Gastroesophageal sphincter (tissue), 4 donors: ENCODE measurements at regions not wholly inside any gene's neighbourhood (a gene's known extent, or its start where the extent isn't known, plus 50 kb on each side); places are given as distances from the start of the nearest gene placed in this dataset.

Experiments used
- ATAC-seq: fragments of 150-250 bp; one replicate; pipeline ENCODE4 v1.9.1; 2016; ENCODE audit warnings: mild to moderate bottlenecking, moderate library complexity
- H3K27ac ChIP-seq, 4 donors: fragments of 200-600 bp; sonication (generic) in 3 of 4; 1 replicate in 3 of 4; 2 replicates in 1 of 4; pipeline ENCODE4 v1.5.1; 2016 to 2019
- H3K27me3 ChIP-seq: fragments of 200-600 bp; sonication (generic); one replicate; pipeline ENCODE4 v1.5.1; 2019
- H3K36me3 ChIP-seq, 2 donors: fragments of 200-600 bp; sonication (generic); one replicate each; pipeline ENCODE4 v1.5.1; 2019; ENCODE audit warnings: control low read depth in 1 of 2
- H3K4me1 ChIP-seq, 3 donors: fragments of 200-600 bp; sonication (generic); 1 replicate in 2 of 3; 2 replicates in 1 of 3; pipeline ENCODE4 v1.5.1; 2016 to 2019; ENCODE audit warnings: control low read depth in 2 of 3
- H3K4me3 ChIP-seq, 2 donors: fragments of 200-600 bp; sonication (generic); one replicate each; pipeline ENCODE4 v1.5.1; 2019; ENCODE audit warnings: mild to moderate bottlenecking in 1 of 2, moderate library complexity in 1 of 2
- H3K9me3 ChIP-seq, 3 donors: fragments of 200-600 bp; sonication (generic); one replicate each; pipeline ENCODE4 v1.5.1; 2017 to 2019; ENCODE audit warnings: control low read depth in 2 of 3
- EP300 ChIP-seq: sonication (generic); formaldehyde crosslinking; IDR thresholded peaks from one replicate; pipeline ENCODE4 v1.6.1; 2017; ENCODE audit warnings: antibody characterized with exemption, mild to moderate bottlenecking
- POLR2A ChIP-seq, 2 donors: fragments of 450-650 bp; IDR thresholded peaks; one replicate each; pipeline ENCODE4 v1.6.1; 2017; ENCODE audit warnings: antibody characterized with exemption in 2 of 2, mild to moderate bottlenecking in 2 of 2, moderate library complexity in 1 of 2
- POLR2AphosphoS5 ChIP-seq: sonication (generic); formaldehyde crosslinking; IDR thresholded peaks from one replicate; pipeline ENCODE4 v1.6.1; 2017; ENCODE audit warnings: antibody characterized with exemption
- WGBS, 2 donors: methylation state at CpG; one replicate each; pipeline ENCODE4 v1.1.5; 2018; ENCODE audit warnings: low coverage in 1 of 2; 5-methylcytosine and 5-hydroxymethylcytosine counted together
- TF ChIP-seq, protein P1 (sequence below), 4 experiments: fragments of 200-600 bp in 2 of 4; fragments of 450-650 bp in 2 of 4; sonication (generic) in 1 of 4; IDR thresholded peaks; one replicate each; pipeline ENCODE4 v1.5.1; 2017 to 2019; ENCODE audit warnings: antibody characterized with exemption in 4 of 4, mild to moderate bottlenecking in 2 of 4, moderate library complexity in 2 of 4

DNA sequence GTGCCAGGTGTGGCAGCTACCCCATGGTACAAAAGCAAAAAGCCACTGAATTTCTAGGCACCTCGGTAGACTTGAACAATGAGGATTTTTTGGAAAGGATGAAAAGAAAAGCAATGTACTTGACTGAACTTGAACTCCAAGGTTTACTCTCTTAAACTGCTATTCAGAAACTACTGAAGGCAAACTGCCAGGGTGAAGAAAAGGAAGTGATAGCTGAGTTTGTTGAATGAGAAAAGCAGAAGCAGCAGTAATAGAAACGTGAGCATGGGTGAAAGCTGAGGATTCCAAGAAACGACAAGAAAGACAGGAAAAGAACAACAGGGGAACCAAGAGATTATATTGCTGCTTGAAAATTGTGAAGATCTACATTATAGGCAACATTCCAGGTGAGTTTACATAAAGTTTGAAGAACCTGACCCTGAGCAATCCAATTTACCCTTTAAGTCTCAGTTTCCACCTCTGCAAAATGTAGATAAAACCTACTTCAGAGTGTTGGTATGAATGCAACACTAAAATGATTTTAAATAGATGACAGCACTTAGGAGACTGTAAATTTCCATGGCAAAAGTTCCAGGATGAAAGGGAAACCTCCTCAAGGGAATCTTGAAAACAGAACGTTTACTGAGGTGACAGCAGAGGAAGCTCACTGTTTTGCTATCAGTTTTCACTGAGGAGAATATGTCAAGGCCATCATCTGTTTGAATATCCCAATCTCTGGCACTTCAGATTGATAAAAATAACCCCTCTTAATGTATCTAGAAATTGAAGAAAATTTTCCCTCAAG lies 245.8 kb downstream of the SPATA31D1 start:
- 14 to 20% methylated on average over 3 to 4 of the region's 4 CpGs for WGBS, 2 donors
- Histone ChIP-seq H3K9me3 (peaks cover 0 to 31% (median 0%) of the 10 kb centered on the region in 3 donors), H3K4me1 (no peaks in the 10 kb centered on the region), H3K27me3 (no peaks in the 10 kb centered on the region), H3K27ac (no peak overlapping the region), H3K36me3 (no peaks in the 10 kb centered on the region), H3K4me3 (no peak overlapping the region)
- no peak for ATAC-seq
- TF ChIP-seq POLR2A (IDR thresholded peaks at IDR 0.05) (no peak), EP300 (no peak), POLR2AphosphoS5 (no peak)
- TF ChIP-seq, protein P1, sequence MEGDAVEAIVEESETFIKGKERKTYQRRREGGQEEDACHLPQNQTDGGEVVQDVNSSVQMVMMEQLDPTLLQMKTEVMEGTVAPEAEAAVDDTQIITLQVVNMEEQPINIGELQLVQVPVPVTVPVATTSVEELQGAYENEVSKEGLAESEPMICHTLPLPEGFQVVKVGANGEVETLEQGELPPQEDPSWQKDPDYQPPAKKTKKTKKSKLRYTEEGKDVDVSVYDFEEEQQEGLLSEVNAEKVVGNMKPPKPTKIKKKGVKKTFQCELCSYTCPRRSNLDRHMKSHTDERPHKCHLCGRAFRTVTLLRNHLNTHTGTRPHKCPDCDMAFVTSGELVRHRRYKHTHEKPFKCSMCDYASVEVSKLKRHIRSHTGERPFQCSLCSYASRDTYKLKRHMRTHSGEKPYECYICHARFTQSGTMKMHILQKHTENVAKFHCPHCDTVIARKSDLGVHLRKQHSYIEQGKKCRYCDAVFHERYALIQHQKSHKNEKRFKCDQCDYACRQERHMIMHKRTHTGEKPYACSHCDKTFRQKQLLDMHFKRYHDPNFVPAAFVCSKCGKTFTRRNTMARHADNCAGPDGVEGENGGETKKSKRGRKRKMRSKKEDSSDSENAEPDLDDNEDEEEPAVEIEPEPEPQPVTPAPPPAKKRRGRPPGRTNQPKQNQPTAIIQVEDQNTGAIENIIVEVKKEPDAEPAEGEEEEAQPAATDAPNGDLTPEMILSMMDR (IDR thresholded peaks at IDR 0.05): no peak

DNA sequence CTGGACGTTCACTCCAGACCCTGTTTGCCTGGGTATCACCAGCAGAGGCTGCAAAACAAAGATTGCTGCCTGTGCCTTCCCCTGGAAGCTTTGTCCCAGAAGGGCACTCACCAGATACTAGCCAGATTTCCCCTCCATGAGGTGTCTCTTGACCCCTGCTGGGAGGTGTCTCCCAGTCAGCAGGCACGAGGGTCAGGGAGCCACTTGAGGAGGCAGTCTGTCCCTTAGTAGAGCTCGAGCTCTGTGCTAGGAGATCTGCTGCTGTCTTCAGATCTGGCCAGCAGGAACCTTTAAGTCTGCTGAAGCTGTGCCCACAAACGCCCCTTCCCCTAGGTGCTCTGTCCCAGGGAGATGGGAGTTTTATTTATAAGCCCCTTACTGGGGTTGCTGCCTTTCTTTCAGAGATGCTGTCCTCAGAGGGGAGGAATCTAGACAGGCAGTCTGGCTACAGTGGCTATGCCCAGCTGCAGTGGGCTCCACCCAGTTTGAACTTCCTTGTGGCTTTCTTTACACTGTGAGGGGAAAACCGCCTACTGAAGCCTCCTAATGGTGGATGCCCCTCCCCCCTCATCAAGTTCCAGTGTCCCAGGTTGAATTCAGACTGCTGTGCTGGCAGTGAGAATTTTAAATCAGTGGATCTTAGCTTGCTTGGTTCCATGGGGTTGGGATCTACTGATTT lies 253.9 kb downstream of the SPATA31D1 start:
- peaks cover 0 to 33% (median 0%) of the 10 kb centered on the region in 3 donors for H3K9me3 ChIP-seq
- no peak overlapping the region for H3K27ac ChIP-seq
- ATAC-seq: no peak
- H3K4me1 ChIP-seq: no peaks in the 10 kb centered on the region
- no peak for TF ChIP-seq POLR2AphosphoS5
- TF ChIP-seq, protein P1 (IDR thresholded peaks at IDR 0.05): no peak
- TF ChIP-seq POLR2A (IDR thresholded peaks at IDR 0.05): no peak
- no peak for TF ChIP-seq EP300
- WGBS, 2 donors: 90 to 100% methylated on average over 1 to 2 of the region's 5 CpGs
- no peaks in the 10 kb centered on the region for H3K27me3 ChIP-seq
- H3K4me3 ChIP-seq: no peak overlapping the region
- H3K36me3 ChIP-seq: no peaks in the 10 kb centered on the region

DNA sequence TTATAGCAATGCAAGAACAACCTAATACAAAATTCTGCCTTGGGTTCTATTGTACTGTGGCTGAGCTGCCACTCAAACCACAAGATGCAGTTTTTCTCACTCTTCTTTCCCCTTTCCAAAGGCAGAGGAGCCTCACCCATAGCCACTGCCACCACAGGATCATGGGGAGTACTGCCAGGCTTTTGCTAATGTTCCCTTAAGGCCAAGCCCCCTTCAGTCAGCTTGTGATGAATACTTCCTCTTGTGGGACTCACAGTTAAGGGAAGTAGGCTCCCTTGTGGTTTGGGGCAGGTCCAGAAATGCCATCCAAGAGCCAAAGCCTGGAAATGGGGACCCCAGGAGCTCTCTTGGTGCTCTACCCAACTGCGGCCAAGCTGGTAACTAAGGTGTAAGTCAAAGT lies 258.7 kb downstream of the SPATA31D1 start:
- ATAC-seq: peak; percentile 46

DNA sequence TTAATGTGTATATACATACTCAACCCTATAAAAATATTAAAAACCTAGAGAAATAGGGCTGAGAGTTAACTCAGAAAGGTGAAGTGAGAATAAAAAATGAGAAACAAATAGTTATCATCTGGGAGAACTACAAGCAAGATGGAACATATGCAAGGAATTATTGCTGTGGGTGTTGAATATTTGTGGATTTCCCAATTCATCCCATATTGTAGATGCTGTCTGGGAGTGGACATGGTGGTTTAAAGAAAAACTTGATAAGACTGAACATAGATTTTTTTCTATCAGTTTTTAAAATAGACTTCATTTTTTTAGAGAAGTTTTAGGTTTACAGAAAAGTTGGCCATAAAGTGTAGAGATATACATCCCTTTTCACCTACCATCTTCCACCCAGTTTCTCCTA lies 263.5 kb downstream of the SPATA31D1 start:
- Histone ChIP-seq H3K36me3 (no peaks in the 10 kb centered on the region), H3K27ac (no peak overlapping the region), H3K27me3 (no peaks in the 10 kb centered on the region), H3K9me3 (no peaks in the 10 kb centered on the region), H3K4me3 (no peak overlapping the region), H3K4me1 (no peaks in the 10 kb centered on the region)
- ATAC-seq: no peak
- TF ChIP-seq, protein P1 (IDR thresholded peaks at IDR 0.05): no peak
- no peak for TF ChIP-seq POLR2A (IDR thresholded peaks at IDR 0.05)
- no peak for TF ChIP-seq EP300
- TF ChIP-seq POLR2AphosphoS5: no peak

More for the DNA sequence above, 258.7 kb downstream of the SPATA31D1 start:
- H3K4me3 ChIP-seq: no peak overlapping the region
- WGBS, 2 donors: 100% methylated on average over 1 of the region's 1 CpG; no CpG with 5 or more reads in 1 of the 2 donors
- H3K27ac ChIP-seq: no peak overlapping the region
- H3K4me1 ChIP-seq: no peaks in the 10 kb centered on the region
- peaks cover 0 to 10% (median 0%) of the 10 kb centered on the region in 3 donors for H3K9me3 ChIP-seq
- TF ChIP-seq, protein P1 (IDR thresholded peaks at IDR 0.05): no peak
- TF ChIP-seq EP300: no peak
- no peak for TF ChIP-seq POLR2A (IDR thresholded peaks at IDR 0.05)
- no peak for TF ChIP-seq POLR2AphosphoS5
- H3K27me3 ChIP-seq: no peaks in the 10 kb centered on the region
- no peaks in the 10 kb centered on the region for H3K36me3 ChIP-seq
